GM13976 (cell line): ENCODE measurements at regions not wholly inside any gene's neighbourhood (a gene's known extent, or its start where the extent isn't known, plus 50 kb on each side); places are given as distances from the start of the nearest gene placed in this dataset.

Experiments
- DNase-seq: peaks from one replicate; pipeline ENCODE4 v3.0.0; 2012; ENCODE audit warnings: low spot score
- CTCF ChIP-seq: IDR thresholded peaks from 2 replicates; pipeline ENCODE4 v1.5.1; 2012; ENCODE audit warnings: borderline replicate concordance, mild to moderate bottlenecking; ENCODE audit not compliant: insufficient read depth; ENCODE audit errors: extremely low read depth, missing control alignments, control extremely low read depth
- in situ Hi-C: fragments of 300-500 bp; cut with MboI; formaldehyde crosslinking; loops from one replicate; pipeline ENCODE4 v1.12.0; 2022; ENCODE audit warnings: low sequenced_read_pairs, mixed read lengths, inconsistent platforms; ENCODE audit not compliant: unreplicated experiment

- no peak for DNase-seq
- in situ Hi-C loops: no loop called here
- TF ChIP-seq CTCF: no peak
These were observed 471.0 kb upstream of the MEF2C start for GRCh38 chr5:89353837-89354551.

- no peak for DNase-seq
- TF ChIP-seq CTCF: no peak
- in situ Hi-C loops: no loop called here
These were observed 469.0 kb upstream of the MEF2C start for GRCh38 chr5:89351975-89352374.

GRCh38 chr5:89351222-89351621 is 468.2 kb upstream of the MEF2C start:
- in situ Hi-C loops: no loop called here
- TF ChIP-seq CTCF: no peak
- no peak for DNase-seq

- no peak for DNase-seq
- TF ChIP-seq CTCF: no peak
- in situ Hi-C loops: no loop called here
These were observed 467.7 kb upstream of the MEF2C start for GRCh38 chr5:89350684-89351083.

GRCh38 chr5:89349246-89349980 is 466.4 kb upstream of the MEF2C start:
- no peak for DNase-seq
- in situ Hi-C loops: no loop called here
- TF ChIP-seq CTCF: no peak

- in situ Hi-C loops: no loop called here
- TF ChIP-seq CTCF: no peak
- no peak for DNase-seq
These were observed 463.6 kb upstream of the MEF2C start for GRCh38 chr5:89346573-89346972.
